ENCODE measurements at regions not wholly inside any gene's neighbourhood (a gene's known extent, or its start where the extent isn't known, plus 50 kb on each side); places are given as distances from the start of the nearest gene placed in this dataset.

DNA sequence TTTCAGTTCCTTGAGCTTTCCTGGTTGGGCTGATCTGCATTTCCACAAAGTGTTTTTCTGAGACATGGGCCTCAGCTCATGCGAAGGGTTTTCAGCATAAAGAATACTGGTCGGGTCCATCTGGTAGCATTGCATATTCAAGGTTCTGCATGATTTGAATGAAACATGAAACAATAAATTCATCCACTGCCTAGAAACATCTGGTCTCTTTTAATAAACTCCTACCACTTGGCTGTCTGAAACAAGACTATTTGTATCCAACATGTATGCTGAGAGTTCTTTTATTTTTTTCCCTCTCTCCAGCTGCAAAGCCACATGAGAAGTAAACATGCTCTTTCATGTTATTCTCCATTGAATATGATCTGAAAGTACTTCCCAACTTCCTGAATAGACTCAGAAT is 314.9 kb upstream of the SOX11 start:
- DNase-seq, result no peak

DNA sequence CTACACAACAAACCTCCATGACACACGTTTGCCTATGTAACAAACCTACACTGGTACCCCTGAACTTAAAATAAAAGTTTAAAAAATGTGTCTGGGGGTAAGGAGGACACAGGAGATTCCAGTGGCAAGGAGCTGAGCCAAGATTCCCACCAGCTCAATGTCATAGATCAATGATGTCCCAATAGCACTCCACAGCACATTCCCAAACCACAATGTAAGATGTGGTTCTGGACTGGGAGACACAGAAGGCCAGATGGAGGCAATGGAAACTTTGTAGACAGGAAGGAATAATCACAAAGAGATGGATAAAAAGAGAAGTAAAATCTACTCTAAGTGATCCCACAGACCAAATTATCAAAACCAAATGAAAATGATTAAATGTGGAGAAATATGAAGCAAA is 312.4 kb upstream of the SOX11 start:
- DNase-seq, result no peak

DNA sequence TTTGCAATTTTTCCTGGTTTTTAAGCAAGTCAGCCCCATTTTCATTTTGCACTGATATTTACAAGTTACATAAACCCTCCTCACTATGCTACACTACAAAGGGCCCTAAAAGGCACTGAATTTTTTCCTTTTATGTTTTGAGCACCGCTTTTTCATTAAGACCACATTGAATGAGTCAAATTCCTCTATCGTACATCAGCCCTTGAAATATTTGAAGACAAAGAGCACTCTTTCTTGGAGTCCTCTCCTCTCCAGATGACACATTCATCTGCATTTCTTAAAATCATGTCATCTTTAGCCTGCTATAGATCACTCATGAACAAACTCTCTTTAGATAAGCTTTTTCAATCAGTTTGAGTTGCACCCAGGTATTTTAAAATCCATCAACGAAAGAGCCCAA is 306.6 kb upstream of the SOX11 start:
- DNase-seq, result no peak

DNA sequence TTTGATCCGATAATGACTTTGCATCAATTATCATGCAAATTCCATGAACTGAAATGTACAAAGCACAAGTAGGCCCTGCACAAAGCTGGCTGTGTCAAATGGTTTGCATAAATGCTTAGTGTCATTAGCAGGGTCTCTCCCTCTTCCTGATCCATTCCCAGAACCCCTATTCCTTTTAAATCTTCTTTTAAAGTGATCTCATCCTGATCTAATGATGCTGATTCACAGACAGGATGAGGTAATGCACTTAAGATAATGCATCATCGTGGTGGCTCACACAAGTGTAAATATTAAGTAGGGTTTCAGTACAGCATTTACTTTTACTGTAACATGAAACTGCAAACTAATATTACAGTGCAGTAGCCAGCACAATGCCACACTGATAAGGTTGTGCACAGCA is 304.8 kb upstream of the SOX11 start:
- no peak for DNase-seq

DNA sequence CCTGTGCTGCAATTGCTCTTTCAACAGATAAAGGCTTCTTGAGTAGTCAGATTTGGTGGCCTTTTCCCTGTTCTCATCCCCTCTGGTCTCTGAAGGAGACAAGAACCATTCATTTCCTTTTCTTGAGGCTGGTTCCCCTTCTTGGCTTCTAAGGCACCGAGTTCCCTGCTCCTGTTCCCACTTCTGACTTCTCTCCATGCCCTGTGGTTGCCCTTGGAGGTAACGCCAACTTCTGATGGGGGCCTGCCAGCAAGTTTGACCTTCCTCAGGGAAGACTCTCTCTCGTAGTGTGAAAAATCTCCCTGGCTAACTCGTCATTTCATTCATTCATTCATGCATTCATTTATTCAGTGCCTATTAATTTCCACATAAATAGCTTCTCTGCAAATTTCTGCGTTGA is 302.4 kb upstream of the SOX11 start:
- no peak for DNase-seq

DNA sequence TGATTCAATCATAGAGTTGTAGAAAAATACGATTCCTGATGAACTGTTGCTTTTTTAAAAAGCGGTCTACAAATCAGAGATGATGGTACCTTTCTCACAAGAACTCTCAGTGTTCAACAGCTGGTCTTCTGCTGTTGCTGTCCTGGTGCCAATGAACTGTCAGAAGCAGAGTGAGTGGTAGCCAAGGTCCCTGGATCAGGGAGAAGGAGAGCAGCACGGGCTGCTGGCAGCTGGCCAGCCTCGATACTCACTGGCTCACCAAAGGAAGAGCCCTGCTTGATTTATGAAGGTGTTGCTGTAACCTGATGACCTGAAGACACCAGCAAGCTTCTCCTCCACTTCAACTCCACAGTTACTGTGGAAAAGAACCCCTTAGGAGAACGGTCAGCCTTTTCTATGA is 300.8 kb upstream of the SOX11 start:
- DNase-seq, result no peak

DNA sequence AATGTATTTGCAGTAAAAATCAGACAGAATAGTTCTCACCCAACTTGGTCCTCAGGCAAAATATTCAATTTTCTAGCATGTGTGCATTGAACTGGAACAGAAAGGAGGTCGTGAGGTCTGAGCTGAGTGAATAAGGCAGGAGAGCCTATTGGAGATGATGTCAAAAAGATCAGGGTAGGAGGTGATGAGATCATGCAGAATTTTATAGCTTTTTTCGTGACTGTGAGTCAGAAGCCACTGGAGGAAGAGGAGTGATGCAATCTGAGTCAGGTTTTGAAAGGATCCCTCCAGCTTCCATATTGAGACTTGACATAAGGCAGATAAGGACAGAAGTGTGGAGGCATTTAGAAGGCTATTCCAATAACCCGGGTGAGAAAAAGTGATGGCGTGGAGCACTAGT is 299.5 kb upstream of the SOX11 start:
- no peak for DNase-seq

DNA sequence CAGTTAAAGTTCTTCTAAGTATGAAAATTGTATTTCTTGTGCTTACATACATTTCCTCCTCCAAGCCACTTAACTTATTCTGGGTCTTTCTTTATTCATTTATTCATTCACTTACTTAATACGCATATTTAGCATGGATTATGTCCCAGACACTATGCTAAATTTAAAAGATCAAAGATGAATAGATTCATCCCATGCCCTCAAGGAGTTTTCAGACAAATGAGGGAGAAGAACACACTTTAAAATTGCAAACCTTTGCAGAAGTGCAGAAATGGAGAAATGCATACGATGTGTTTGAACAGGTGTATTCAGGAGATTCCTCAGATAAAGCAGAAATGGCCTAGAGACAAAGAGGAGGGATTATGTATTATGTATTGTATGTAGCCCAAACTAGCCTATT is 298.7 kb upstream of the SOX11 start:
- no peak for DNase-seq

DNA sequence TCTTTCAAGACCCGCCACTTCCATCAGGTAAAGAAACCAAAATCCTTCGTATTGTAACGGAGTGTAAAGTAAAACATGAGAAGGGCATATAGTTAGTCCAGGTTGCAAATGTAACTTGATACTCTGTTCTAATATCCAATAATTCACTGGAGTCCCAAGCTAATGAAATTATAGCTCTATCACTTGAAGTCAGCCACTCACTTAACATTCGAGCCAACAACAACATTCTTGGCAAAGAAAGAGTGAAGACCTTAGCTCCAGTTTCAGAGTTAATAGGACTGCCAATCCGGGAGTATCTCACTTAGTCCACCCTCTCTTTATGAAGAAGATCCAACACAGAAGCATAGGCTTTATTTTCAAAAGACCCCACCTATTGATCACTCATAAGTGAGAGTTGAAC is 298.0 kb upstream of the SOX11 start:
- no peak for DNase-seq

DNA sequence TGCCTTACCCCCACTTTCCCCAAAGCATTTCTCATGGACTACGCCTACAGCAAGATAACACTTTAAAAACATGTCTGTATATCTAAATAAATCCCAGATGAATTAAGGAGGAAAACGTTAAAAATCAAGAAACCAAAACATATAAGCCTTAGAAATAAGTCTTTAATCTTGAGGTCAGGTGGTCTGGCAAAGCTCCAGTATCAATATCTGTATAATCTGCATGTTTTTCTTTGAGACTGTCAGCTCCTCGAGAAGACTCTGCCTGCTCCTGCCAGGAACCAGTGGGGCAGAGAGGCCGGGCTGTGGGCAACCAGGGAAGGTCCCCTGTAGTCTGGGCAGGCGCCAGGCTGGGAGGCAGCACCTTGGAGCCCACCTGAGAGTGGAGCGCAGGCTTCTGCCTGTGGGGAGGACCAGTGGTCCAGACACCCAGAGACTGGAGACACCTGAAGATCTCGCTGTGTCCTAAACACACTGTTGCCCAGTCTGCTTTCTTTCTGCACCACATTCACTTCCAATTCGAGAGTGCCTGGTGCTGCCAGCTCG is 291.0 kb upstream of the SOX11 start:
- DNase-seq, result no peak

DNA sequence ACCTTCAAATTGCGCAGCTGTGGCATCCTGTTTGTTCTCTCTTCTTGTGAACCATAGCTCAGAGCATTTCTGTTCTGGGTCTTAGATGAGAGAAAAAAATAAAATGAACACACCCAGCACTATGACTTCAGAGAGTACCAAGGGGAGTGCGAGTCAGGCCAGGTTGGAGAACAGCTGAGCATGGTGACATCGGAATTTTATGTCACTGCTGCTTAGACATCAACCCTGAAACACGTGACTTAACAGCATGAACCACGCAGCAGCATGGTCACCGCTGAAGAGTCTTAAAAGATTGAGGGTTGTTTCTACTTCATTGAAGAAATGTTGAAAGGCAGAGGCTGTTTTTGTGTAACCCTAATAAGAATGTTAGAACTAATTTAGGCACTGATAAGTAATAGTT is 288.8 kb upstream of the SOX11 start:
- no peak for DNase-seq

DNA sequence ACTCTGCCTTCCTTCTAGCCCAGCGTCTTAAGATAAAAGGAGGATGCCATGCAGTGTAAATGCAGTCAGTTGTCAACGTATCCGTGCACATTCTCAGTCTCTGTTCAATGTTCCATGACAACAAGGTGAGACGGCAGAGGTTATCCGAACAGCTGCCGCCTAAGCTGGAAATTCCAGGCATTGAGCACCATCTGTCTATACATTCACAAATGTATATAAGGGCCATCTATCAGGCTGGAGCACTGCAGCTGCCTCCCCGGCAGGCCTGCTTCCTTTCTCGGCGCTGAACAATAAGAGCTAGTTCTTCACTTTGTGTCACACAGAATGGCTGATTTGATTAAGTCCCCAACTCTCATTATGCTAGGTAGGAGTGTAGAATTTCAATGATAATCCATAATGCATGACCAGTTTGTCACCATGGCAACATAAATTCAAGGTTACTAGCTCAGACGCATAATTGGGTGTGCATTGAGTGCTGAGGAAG is 282.2 kb upstream of the SOX11 start:
- DNase-seq, result no peak

DNA sequence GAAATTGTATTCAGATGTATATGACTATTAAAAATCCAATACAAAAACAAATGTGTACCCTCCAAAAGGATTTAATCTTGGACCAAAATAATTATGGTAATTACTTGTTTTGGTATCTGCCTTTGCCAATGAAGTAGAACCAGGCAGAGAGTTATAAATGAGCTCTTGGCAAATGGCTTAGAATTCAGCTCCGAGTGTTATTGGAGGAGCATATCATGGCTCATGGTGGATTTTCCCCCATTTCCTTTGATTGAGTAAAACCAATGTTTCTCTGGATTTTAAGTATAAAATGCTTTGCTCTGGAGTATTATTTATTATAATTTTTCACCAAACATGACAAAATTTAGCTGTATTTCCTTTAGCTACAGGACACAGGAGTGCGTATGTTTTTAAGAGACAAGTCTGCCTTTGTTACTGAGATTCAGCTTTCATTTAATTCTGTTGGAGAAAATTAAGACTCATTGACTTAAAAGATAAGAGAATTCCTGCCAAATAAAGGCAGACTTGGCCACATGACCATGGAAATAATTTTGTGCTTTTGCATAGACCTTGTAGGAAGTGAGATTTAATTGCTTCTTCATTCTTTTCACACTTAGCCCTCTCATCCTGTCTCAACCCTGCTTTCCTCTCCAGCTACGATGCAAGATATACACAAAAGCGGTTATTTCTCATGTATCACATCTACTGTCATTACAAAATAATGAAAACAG is 281.0 kb upstream of the SOX11 start:
- no peak for DNase-seq

DNA sequence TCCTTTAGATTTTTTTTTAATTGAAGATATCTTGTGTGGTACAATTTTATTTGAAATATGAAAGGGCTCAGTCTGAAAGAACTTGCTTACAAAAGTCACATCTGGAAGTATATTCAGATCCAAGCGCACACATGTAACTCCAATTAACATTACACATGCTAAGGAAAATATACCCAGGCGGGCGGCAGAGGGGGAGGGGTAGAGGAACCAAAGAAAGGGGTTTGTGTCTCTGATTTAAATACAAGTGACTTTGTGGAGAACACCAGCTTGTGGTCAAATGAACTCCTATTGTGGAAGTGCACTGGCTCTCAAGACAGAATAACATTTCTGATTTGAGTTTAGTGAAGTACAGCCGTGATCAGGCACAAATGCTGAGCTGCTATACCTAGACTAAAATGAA is 280.2 kb upstream of the SOX11 start:
- no peak for DNase-seq

DNA sequence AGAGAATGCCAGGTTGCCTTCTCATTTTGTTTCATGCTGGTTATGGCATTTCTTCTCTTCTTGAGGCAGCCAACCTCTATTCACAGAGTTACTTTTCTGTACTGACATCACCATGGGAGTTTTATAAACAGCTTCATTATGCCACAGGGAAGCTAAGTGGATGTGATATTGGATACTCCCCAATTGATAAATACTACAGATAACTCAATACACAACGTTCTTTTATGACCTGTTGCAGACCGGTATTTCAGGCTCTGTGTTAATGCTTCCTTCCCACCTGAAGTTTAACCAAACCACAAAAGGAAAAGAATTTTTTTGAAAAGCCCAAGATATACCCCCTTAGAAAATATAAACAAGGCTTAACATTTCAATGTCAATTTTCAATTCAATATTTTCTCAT is 258.3 kb upstream of the SOX11 start:
- DNase-seq, result no peak

DNA sequence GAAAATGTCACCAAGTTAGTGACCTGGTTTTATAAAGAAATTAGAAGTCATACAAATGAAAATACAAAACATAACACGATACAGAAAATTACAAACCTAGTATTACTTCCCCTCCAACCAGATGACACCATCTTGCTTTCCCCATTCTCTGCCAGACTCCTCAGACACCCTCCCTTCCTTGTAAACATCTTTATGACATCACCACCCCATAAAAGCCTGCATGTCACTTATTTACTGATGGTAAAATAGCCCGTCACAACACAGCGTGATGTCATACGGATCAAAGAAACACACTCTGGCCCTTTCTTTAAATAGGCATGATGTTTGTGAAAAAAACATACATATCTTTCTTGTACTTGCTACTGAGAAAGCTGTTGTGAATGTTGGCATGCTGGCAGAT is 254.8 kb upstream of the SOX11 start:
- no peak for DNase-seq

DNA sequence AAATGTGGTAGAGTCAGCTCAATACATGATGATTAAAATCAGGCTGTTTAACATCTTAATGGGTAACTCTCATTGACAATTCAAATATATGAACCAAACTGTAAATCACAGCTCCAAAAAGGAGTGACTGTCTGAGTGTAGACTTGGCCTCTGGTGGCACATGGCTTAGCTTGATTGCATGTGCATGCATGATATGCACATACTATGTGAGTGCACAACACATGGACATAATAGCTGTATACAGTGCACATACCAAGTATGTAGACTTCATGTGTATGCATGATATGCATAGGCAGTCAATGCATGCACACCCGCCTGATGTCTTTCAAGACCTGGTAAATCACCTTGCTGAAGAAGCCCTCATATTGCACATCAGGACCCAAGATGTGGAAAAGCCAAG is 252.0 kb upstream of the SOX11 start:
- DNase-seq, result no peak

DNA sequence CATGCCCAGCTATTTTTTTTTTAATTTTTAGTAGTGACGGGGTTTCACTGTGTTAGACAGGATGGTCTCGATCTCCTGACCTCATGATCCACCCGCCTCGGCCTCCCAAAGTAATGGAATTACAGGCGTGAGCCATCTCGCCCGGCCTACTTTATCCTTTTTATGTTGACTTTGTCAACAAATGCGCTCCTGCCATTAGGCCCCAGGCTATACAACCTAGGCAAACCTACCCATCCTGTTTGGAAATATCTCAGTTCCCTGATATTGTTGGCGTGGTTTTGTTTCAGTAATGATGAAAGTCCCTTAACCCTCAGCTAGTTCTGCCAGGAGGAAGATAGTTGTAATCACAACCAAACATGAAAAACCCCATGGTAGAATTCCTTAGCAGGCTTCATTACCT is 249.4 kb upstream of the SOX11 start:
- no peak for DNase-seq

DNA sequence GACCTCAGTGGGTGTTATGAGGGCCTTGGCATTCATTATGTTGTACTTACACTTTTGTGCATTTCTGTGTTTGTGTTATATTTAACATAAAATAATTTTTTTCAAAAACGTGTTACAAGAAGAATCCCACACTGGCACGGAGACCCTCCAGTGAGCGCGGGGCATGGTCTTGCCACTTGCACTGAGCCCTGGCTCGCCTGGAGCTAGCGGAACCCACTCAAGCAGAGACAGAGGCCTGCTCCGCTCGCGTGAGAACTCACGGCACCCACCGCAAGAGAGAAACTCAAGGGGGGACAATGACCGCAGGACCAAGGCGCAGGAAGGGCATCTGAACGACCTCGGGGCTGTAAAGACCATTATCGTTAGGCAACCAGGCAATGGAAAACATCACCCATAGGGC is 248.0 kb upstream of the SOX11 start:
- DNase-seq, result no peak

DNA sequence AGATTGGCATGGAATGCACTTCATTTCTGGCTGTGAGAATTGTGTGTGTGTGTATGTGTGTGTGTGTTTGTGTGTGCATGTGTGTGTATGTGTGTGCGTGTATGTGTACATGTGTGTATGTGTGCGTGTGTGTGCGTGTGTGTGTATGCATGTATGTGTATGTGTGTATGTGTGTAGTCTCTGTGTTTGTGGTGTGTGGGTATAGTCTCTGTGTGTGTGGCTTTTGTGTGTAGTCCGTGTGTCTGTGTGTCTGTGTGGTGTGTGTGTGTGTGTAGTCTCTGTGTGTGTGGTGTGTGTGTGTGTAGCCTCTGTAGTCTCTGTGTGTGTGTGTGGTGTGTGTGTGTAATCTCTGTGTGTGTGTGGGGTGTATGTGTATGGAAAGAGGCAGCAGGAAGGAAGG is 247.3 kb upstream of the SOX11 start:
- no peak for DNase-seq

DNA sequence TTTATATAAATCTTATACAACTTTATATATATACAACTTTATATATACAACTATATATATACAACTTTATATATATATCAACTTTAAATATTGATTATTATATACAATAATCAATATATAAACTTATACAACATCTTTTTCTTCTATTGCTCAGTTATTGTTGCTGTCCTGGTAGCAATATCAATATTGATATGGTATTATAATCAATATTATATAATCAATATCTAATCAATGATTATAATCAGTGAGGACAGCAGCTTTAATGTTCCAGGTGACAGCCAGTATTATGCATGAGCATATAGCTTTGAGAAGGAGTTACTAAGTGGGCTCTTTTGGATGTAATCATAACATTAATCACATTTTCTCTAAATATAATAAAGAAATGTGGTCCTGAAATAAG is 242.3 kb upstream of the SOX11 start:
- DNase-seq, result no peak

DNA sequence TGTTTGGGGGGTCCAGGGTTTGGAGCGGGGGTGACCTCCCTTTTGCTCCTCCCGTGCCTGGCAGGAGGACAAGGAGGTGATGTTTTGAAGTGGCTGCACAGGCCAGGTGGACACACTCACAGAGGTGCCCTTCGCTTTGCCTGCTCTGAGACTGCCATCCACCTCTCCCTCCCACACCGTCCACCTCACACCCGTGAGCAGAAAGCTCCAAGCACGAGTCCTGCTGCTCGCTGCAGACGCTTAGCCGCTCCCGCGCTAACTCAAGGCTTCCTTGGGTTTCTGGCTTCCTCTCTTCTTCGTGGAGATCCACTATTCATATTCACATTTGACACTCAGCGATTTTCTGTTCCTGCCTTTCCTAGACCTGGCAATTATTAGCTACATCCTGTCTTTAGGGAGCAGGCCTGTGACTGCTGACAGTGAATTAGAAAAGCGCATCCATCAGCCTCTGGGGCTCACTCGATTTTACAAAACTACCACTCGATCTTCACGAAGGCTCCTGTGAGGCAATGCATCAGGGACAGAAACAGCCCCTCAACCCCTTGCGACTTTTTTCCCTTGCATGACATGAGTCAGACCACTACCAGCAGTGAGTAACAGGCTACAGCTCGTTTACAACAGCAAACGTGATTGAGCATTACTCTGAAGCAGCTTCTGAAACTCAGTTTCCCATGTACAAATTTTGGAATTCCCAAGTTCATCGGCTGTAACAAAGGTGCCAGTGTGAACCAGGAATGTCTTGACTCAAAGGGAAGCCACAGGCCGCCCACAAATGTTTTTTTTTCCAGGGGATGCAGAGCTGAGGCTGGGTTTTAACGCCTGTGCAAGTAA is 238.7 kb upstream of the SOX11 start:
- DNase-seq, result no peak

DNA sequence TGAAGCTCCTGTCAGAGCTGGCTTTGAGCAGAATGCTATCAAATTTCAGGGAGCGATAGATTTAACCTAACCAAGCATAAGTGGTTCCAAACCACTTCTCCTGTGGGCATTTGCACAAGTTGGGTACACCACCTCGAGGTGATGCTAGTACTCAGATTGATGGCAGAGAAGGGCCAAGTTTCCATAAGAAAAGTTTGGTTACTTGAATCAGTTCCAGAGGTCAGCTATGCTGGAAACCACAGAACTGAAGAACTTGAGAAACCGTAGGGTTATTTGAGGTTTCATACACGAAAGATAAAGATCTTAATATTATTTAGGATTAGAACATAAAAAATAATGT is 238.2 kb upstream of the SOX11 start:
- DNase-seq, result no peak

DNA sequence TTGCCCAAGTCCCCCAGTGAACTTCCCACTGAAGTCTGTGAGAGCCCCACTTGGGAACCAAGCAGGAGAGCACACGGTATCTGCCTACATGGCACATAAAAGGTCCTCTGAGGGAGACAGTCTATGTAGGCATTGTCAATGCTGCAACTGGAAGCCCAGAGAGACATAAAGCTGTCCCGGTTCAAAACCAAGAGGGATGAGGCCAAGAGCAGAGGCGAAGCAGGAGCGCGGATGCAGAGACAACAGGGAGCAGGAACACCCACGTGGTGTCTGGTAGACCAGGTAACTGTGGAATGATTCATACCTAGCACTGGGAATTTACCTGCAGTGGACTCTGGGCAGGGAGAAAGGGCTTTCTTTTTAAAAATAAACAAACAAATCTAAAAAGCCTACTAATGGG is 233.1 kb upstream of the SOX11 start:
- no peak for DNase-seq

DNA sequence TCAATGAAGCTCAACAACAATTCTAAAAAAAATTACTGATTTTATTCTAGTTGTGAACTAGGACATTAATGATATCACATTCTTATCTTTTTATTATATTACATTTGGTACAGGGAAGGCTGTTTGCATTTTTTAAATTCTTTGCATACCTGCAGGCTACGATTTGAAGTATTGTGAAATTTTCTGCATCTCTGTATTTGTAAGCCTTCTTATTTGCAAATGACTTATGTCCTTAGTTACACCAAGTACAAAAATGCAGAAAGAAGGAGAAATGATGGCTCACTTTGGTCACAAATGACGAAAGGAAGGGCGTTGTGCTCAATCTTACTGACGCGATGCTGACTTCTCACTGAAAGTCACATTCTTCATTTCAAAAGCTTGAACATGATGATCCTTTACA is 227.5 kb upstream of the SOX11 start:
- DNase-seq, result no peak

All from activated CD4-positive, CD25-positive, alpha-beta regulatory T cell treated with anti-CD3 and anti-CD28 coated beads, Interleukin-2, amount 50 U/mL, for 72 hours (primary cell).